ENCODE measurements at regions not wholly inside any gene's neighbourhood (a gene's known extent, or its start where the extent isn't known, plus 50 kb on each side); places are given as distances from the start of the nearest gene placed in this dataset.

- no peak for TF ChIP-seq CTCF (conservative IDR thresholded peaks at IDR 0.05 in 1 of 2, IDR thresholded peaks at IDR 0.05 in 1 of 2; ENCODE audit: low read depth in 1 of 2, low read length in 2 of 2)
- no peak for TF ChIP-seq EZH2 (IDR thresholded peaks at IDR 0.05; ENCODE audit: low read length, missing control alignments)
Measured at GRCh38 chr1:60583696-60584095, 498.7 kb upstream of the NFIA start.

All from fibroblast of lung (primary cell).